ENCODE measurements at regions not wholly inside any gene's neighbourhood (a gene's known extent, or its start where the extent isn't known, plus 50 kb on each side); places are given as distances from the start of the nearest gene placed in this dataset.

DNA sequence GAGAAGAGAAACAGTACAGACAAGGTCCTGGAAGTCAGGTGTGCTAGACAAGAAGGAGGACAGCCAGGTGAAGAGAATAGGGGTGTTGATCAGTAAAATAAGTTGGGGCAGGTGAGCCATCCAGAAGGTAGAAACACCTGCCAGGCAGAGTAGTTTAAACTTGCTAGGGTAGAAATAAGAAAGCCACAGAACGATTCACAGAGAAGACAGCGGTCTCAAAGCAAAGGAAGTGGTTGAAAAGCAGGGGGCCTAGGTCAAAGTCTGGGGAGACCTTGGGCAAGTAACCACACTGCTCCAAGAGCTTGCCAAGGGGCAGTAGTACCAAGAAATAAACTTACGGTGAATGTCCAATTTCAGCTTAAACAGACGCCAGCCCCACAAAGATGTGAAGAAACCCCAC lies 116.6 kb upstream of the PROX1 start:
- TF ChIP-seq EZH2 (IDR thresholded peaks at IDR 0.05; ENCODE audit: insufficient read depth, poor library complexity, severe bottlenecking) (no peak), EZH2phosphoT487 (IDR thresholded peaks at IDR 0.05; ENCODE audit: insufficient read depth, low read depth) (no peak)

All from GM23248 (cell line).